ENCODE measurements at regions not wholly inside any gene's neighbourhood (a gene's known extent, or its start where the extent isn't known, plus 50 kb on each side); places are given as distances from the start of the nearest gene placed in this dataset.

- no peak for TF ChIP-seq CTCF (IDR thresholded peaks at IDR 0.05; ENCODE audit: poor library complexity, severe bottlenecking)
- DNase-seq (ENCODE audit: low spot score) = no peak
- no peaks in the 10 kb centered on the region for H3K4me1 ChIP-seq (ENCODE audit: insufficient read depth, poor library complexity, severe bottlenecking)
- no peaks in the 10 kb centered on the region for H3K27me3 ChIP-seq (ENCODE audit: insufficient read depth, poor library complexity, severe bottlenecking)
- H3K36me3 ChIP-seq (ENCODE audit: low read depth) = no peaks in the 10 kb centered on the region
- ATAC-seq (ENCODE audit: low read depth) = no peak
- H3K4me3 ChIP-seq (ENCODE audit: severe bottlenecking) = no peak overlapping the region
- no peaks in the 10 kb centered on the region for H3K9me3 ChIP-seq (ENCODE audit: severe bottlenecking)
- no peak overlapping the region for H3K27ac ChIP-seq (ENCODE audit: poor library complexity, severe bottlenecking)
Observed at GRCh38 chr16:14350081-14350480, 279.0 kb downstream of the MRTFB start.

GRCh38 chr16:14347706-14348105, 276.6 kb downstream of the MRTFB start:
- Histone ChIP-seq H3K36me3 (ENCODE audit: low read depth) (no peaks in the 10 kb centered on the region), H3K27ac (ENCODE audit: poor library complexity, severe bottlenecking) (no peak overlapping the region), H3K4me3 (ENCODE audit: severe bottlenecking) (no peak overlapping the region), H3K27me3 (ENCODE audit: insufficient read depth, poor library complexity, severe bottlenecking) (no peaks in the 10 kb centered on the region), H3K4me1 (ENCODE audit: insufficient read depth, poor library complexity, severe bottlenecking) (no peaks in the 10 kb centered on the region), H3K9me3 (ENCODE audit: severe bottlenecking) (no peaks in the 10 kb centered on the region)
- DNase-seq (ENCODE audit: low spot score) (no peak), ATAC-seq (ENCODE audit: low read depth) (no peak)
- TF ChIP-seq CTCF (IDR thresholded peaks at IDR 0.05; ENCODE audit: poor library complexity, severe bottlenecking) = no peak

GRCh38 chr16:14346278-14347142, 275.4 kb downstream of the MRTFB start:
- Histone ChIP-seq H3K36me3 (ENCODE audit: low read depth) (no peaks in the 10 kb centered on the region), H3K27me3 (ENCODE audit: insufficient read depth, poor library complexity, severe bottlenecking) (no peaks in the 10 kb centered on the region), H3K4me1 (ENCODE audit: insufficient read depth, poor library complexity, severe bottlenecking) (no peaks in the 10 kb centered on the region), H3K9me3 (ENCODE audit: severe bottlenecking) (peaks cover 2% of the 10 kb centered on the region), H3K4me3 (ENCODE audit: severe bottlenecking) (no peak overlapping the region), H3K27ac (ENCODE audit: poor library complexity, severe bottlenecking) (no peak overlapping the region)
- TF ChIP-seq CTCF (IDR thresholded peaks at IDR 0.05; ENCODE audit: poor library complexity, severe bottlenecking) = no peak
- no peak for ATAC-seq (ENCODE audit: low read depth)
- no peak for DNase-seq (ENCODE audit: low spot score)

- Histone ChIP-seq H3K36me3 (ENCODE audit: low read depth) (no peaks in the 10 kb centered on the region), H3K27ac (ENCODE audit: poor library complexity, severe bottlenecking) (no peak overlapping the region), H3K4me3 (ENCODE audit: severe bottlenecking) (no peak overlapping the region), H3K27me3 (ENCODE audit: insufficient read depth, poor library complexity, severe bottlenecking) (no peaks in the 10 kb centered on the region), H3K4me1 (ENCODE audit: insufficient read depth, poor library complexity, severe bottlenecking) (no peaks in the 10 kb centered on the region), H3K9me3 (ENCODE audit: severe bottlenecking) (peaks cover 2% of the 10 kb centered on the region)
- TF ChIP-seq CTCF (IDR thresholded peaks at IDR 0.05; ENCODE audit: poor library complexity, severe bottlenecking) = no peak
- ATAC-seq (ENCODE audit: low read depth) = no peak
- DNase-seq (ENCODE audit: low spot score) = no peak
Observed at GRCh38 chr16:14345512-14346115, 274.5 kb downstream of the MRTFB start.

- DNase-seq (ENCODE audit: low spot score) (no peak), ATAC-seq (ENCODE audit: low read depth) (no peak)
- Histone ChIP-seq H3K27me3 (ENCODE audit: insufficient read depth, poor library complexity, severe bottlenecking) (no peaks in the 10 kb centered on the region), H3K4me1 (ENCODE audit: insufficient read depth, poor library complexity, severe bottlenecking) (no peaks in the 10 kb centered on the region), H3K4me3 (ENCODE audit: severe bottlenecking) (no peak overlapping the region), H3K27ac (ENCODE audit: poor library complexity, severe bottlenecking) (no peak overlapping the region), H3K36me3 (ENCODE audit: low read depth) (no peaks in the 10 kb centered on the region), H3K9me3 (ENCODE audit: severe bottlenecking) (peaks cover 2% of the 10 kb centered on the region)
- TF ChIP-seq CTCF (IDR thresholded peaks at IDR 0.05; ENCODE audit: poor library complexity, severe bottlenecking) = no peak
Observed at GRCh38 chr16:14344945-14345344, 273.8 kb downstream of the MRTFB start.

Data from RWPE2 (cell line).